ENCODE measurements at regions not wholly inside any gene's neighbourhood (a gene's known extent, or its start where the extent isn't known, plus 50 kb on each side); places are given as distances from the start of the nearest gene placed in this dataset.
"Not testable (repeated sequence)": the region's sequence is repeated elsewhere in the genome, so short reads cannot be mapped to it uniquely, and the experiment has no call there.

DNA sequence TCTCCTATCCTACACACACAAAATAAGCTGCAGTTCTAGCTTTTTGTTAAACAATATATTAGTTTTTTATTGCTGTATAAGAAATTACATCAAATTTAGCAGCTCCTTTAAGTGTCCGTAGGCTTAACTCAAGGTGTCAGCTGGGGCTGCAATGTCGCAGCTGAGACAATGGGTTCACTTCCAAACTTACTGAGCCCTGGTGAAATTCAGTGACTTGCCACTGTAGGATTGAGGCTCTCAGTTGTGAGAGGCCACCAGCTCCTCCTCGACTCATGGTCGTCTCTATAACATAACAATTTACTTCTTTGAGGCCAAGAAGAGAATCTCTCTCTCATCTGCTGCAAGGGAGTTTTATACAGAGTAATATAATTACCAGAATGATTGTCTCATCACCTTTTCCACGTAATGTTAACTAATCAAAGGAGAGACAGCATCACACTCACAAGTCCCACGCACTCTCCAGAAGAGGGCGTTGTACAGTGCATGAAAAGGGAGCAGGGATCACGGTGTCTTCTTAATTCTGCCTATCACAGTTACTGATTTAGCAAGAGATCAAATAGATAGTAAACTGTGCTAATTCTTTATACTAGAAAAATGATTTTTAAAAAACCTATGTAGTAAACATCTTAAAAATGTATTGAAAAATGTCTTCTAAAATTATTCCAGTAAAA, 735.6 kb upstream of the GBE1 start:
- no peak for DNase-seq

- no peak for DNase-seq
Measured at GRCh38 chr3:82495655-82496054, 734.2 kb upstream of the GBE1 start.

GRCh38 chr3:82494977-82495489, 733.6 kb upstream of the GBE1 start:
- no peak for DNase-seq

DNA sequence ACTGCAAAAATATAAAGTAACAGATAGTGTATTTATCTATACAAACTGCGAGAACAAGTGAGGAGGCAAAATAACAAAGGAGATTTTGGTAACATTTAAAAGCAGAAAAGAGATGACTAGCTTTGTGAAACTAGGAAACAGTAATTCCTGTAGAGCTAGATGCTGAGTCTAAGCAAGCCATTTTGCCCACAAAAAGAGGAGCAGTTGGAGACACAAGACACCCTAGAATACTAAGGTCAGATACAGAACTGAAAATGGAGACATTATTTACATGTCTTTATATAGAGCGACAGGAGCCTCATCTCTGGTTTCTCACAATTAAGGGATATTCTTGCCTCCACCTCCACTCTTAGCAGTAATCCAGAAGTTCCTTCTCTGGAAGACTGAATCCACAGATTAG, 732.4 kb upstream of the GBE1 start:
- DNase-seq: no peak

GRCh38 chr3:82475306-82475705, 713.9 kb upstream of the GBE1 start:
- DNase-seq: no peak

DNA sequence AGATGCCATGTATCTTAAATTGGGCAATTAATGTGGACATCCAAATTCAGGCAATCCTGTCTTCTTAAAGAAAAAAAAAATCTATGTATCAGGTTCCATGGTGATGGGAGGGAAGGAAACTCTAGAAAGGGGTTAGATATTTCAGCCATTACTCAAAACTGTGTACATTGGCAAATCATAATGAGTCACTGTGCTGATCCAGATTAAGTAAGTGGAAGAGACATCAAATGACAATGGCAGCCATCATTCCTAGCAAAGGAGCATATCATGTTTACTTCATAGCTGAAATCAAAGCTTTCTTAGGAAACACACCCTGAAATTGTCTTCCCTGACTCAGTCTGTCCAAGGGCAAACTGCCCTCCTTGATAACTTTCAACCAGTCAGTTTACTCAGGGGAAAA, 713.3 kb upstream of the GBE1 start:
- DNase-seq: no peak

DNA sequence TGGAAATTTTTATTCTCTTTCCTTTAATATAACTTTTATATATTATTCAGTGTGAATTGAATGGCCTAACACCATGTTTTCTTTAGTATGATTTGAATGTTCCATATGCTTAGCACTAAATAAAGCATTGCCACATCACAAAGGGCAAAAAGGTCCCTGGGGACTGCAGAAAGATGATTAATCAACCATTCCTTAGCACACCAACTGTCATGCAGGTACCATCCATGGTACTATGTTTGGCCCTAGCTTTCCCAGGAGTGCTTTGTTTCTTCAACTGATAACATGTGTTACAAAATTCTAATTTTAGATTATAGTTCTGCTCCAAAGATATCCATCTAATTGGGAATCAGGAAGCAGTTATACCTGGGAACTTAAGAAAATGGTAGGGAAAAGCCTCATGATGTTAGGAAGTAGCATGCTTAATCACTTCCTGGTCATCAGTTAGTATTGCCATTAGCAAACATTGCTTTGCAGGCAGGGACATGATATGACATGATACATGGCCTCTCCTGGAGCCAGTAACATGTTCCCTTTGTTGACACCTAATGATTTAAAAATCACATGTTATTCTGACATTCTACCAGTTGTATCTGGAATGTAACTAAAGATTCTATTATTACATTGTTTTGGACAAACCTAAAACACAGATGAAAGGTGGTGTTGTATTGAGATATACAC, 712.6 kb upstream of the GBE1 start:
- no peak for DNase-seq

DNA sequence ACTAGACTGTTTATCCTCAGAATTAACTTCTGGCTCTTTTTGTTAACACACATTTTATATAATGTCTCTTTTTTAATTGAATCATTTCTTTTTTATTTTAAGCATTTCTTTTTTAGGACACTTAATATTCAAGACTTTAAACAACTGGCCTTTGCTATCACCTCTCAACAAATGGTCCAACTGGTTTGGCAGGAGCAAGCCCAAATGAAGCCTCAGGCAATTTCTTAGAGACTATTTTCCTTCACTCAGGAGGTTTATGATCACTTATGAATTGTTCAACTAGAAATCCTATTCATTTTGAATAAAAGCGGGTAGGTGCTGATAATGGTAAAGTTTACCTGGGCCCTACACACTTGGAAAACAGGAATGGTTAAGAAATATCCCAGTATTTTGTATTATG, 705.6 kb upstream of the GBE1 start:
- no peak for DNase-seq

DNA sequence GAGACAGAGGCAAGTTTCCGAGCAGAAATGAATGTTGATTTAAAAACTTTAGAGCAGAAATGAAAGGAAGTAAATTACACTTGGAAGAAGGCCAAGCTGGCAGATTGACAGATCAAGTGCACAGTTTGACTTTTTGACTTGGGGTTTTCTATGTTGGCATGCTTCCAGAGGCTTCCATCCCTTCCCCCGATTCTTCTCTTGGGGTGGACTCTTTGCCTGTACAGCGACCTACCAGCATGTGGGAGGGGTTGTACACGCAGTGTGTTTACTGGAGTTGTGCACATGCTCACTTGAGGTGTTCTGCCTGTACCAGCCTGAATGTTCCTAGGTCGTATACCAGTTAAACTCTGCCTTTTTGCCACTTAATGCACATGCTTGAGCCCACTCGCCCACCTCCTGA, 701.5 kb upstream of the GBE1 start:
- DNase-seq: no peak

- DNase-seq: no peak
Measured at GRCh38 chr3:82461049-82461889, 699.8 kb upstream of the GBE1 start.

GRCh38 chr3:82448320-82448719, 686.9 kb upstream of the GBE1 start:
- DNase-seq: no peak

DNA sequence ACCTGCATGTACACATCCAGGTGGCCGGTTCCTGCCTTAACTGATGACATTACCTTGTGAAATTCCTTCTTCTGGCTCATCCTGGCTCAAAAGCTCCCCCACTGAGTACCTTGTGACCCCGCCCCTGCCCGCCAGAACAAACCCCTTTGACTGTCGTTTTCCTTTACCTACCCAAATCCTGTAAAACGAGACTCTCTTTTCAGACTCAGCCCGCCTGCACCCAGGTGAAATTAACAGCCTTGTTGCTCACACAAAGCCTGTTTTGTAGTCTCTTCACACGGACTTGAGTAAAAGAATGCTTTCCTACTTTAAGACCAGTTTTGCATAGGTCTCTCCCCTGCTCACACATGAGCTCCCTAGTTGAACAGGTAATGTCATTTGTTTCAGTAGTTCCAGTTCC, 667.4 kb upstream of the GBE1 start:
- DNase-seq: not testable (repeated sequence)

DNA sequence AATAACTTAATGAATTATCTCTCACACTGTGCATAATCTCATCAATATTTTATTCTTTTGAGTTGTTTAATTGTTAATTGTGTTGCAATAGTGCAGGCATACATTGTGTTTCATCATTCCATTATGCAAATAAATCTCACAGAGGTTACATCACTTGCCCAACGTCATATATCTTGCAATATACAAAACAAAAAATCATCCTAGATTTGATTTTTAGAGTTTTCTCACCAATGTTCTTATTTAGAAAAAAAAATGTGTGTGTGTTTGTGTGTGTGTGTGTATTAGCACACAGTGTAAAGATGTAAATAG, 662.5 kb upstream of the GBE1 start:
- no peak for DNase-seq

DNA sequence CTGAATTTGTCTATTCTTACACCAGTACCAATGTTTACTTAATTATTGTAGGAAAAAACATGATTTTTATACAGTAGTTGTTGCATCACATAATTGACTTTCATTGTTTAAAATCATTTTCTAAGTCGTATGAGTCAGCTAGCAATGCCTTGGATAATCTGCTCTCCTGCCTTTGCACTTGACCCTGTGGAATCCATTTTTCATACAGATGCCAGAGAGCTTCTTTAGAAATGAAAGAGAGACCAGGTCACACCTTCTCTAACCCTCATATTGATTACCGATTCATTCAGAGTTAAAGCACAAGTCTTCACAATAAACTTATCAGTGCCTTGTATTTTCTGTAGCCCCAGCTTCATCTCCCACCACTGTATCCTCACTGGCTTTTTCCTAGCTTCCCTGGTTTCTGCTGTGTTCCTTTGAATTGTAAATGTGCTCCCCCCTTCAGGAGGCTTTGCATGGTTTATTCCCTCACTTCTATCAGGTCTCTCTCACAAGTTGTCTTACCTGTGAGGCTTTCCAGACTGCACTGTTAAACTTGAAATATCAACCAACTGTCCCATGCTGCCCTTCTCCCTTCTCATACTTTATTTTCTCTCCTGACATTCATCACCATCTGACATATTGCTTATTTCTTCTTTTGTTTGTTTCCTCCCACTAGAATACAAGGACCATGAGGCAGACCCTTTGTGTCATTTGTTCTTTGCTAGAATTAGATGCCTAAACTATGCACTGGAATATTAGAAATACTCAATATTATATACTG, 662.0 kb upstream of the GBE1 start:
- no peak for DNase-seq

DNA sequence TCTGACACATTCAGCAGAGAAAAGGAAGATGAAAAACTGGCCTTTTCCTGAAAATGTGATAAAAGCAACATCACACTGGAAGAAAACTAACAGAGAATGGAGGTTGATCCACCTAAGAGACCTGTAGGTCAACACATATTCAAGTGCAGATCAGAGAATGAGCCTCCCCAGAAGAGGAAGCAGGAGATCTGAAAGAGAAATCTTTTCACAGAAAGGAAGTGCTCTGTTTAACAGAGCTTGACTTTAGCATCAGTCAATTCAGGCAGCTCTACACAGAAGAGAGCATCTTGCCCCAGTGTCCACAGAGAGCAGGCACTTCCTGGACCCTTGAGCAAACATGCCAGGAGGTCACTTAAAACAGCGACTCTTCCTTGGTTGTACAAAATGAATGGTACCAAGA, 655.4 kb upstream of the GBE1 start:
- DNase-seq: no peak

GRCh38 chr3:82416349-82416748, 654.9 kb upstream of the GBE1 start:
- DNase-seq: no peak

- DNase-seq: no peak
Measured at GRCh38 chr3:82413171-82413570, 651.7 kb upstream of the GBE1 start.

- DNase-seq: no peak
Measured at GRCh38 chr3:82410366-82410765, 648.9 kb upstream of the GBE1 start.

- no peak for DNase-seq
Measured at GRCh38 chr3:82409842-82410241, 648.4 kb upstream of the GBE1 start.

GRCh38 chr3:82392203-82392775, 630.8 kb upstream of the GBE1 start:
- DNase-seq: no peak

GRCh38 chr3:82390868-82391267, 629.4 kb upstream of the GBE1 start:
- no peak for DNase-seq

DNA sequence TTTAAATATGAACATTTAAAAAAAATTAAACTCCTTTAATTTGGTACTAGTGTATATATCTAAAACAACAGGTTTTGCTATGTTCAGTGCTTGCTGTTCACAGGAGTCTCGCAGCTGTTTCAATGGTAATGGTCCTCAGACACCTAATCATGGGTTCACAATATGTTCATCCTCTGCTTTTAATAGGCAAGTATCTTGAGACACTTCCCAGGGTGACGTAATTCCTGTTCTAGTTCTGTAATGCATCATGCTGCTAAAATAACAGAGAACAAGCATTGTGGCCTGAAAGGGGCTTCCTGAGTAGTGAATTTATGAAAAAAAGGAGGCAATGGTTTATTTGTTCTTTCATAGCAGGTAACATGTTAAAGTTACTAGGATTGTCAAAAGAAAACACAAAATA, 625.2 kb upstream of the GBE1 start:
- no peak for DNase-seq

DNA sequence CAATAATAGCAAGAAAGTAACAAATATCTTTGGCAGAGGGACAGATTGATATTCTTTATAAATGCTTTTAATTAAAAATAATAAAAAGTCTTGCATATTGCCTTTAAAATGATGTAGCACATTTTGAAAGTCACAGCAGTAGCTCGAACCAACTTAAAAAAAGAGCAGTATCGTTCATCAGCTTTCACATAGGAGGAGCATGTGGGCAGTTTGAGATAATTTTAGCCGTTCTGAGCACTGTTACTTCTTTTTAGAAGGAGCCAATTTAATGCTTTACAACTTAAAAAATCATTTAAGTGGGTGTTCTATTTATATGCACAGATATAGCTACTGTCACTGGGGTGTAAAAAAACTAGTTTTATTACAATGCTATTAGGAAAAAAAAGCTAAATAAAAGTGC, 622.7 kb upstream of the GBE1 start:
- DNase-seq: no peak

Data from DMS79 treated with DMSO at 0.1 percent for 48 hours (cell line).